Liver (tissue), 8 donors: ENCODE measurements at regions not wholly inside any gene's neighbourhood (a gene's known extent, or its start where the extent isn't known, plus 50 kb on each side); places are given as distances from the start of the nearest gene placed in this dataset.

ENCODE experiments used
- DNase-seq: peaks from one replicate; pipeline ENCODE4 v3.0.0-alpha.2; 2017; ENCODE audit warnings: low spot score
- H3K27ac ChIP-seq, 2 donors: one replicate each; pipeline ENCODE4 v1.7.0; 2013; ENCODE audit warnings: inconsistent platforms in 2 of 2, low read length in 2 of 2, control low read depth in 1 of 2, low read depth in 1 of 2, mild to moderate bottlenecking in 1 of 2
- H3K27me3 ChIP-seq, 4 donors: one replicate each; pipeline versions ENCODE4 v1.6.1 to v1.7.0; 2013; ENCODE audit warnings: low read length in 3 of 4, inconsistent platforms in 1 of 4, mild to moderate bottlenecking in 1 of 4, moderate library complexity in 1 of 4; ENCODE audit not compliant: control insufficient read depth in 4 of 4, insufficient read depth in 4 of 4
- H3K36me3 ChIP-seq, 4 donors: one replicate each; pipeline versions ENCODE4 v1.6.1 to v1.7.0; 2013; ENCODE audit warnings: low read length in 3 of 4, mild to moderate bottlenecking in 3 of 4, low read depth in 1 of 4, moderate library complexity in 1 of 4; ENCODE audit not compliant: control insufficient read depth in 4 of 4, insufficient read depth in 3 of 4
- H3K4me1 ChIP-seq, 4 donors: one replicate each; pipeline versions ENCODE4 v1.6.1 to v1.7.0; 2013; ENCODE audit warnings: low read length in 3 of 4, mild to moderate bottlenecking in 3 of 4, moderate library complexity in 1 of 4; ENCODE audit not compliant: control insufficient read depth in 4 of 4, insufficient read depth in 4 of 4
- H3K4me3 ChIP-seq, 3 donors: one replicate each; pipeline versions ENCODE4 v1.6.1 to v1.7.0; 2013; ENCODE audit warnings: low read length in 3 of 3, control low read depth in 1 of 3, low read depth in 1 of 3, mild to moderate bottlenecking in 1 of 3
- H3K9ac ChIP-seq, 2 donors: one replicate each; pipeline ENCODE4 v1.7.0; 2013; ENCODE audit warnings: low read length in 2 of 2, mild to moderate bottlenecking in 2 of 2, moderate library complexity in 2 of 2, control low read depth in 1 of 2, low read depth in 1 of 2
- H3K9me3 ChIP-seq, 4 donors: one replicate each; pipeline versions ENCODE4 v1.6.1 to v1.7.0; 2013; ENCODE audit warnings: low read length in 3 of 4; ENCODE audit not compliant: control insufficient read depth in 4 of 4
- ATF3 ChIP-seq: IDR thresholded peaks from 2 replicates; pipeline ENCODE4 v1.6.1; 2016; ENCODE audit warnings: antibody characterized with exemption
- EGR1 ChIP-seq, 2 donors: IDR thresholded peaks; 2 replicates each; pipeline ENCODE4 v1.6.1; 2016 to 2018; ENCODE audit warnings: antibody characterized with exemption in 2 of 2, low read depth in 2 of 2
- FOXA1 ChIP-seq: IDR thresholded peaks from 2 replicates; pipeline ENCODE4 v1.6.1; 2016; ENCODE audit warnings: antibody characterized with exemption
- FOXA2 ChIP-seq: IDR thresholded peaks from 2 replicates; pipeline ENCODE4 v1.6.1; 2016; ENCODE audit warnings: antibody characterized with exemption
- GABPA ChIP-seq, 2 donors: IDR thresholded peaks in 1 of 2; conservative IDR thresholded peaks in 1 of 2; 2 replicates each; pipeline ENCODE4 v1.6.1; 2016; ENCODE audit warnings: antibody characterized with exemption in 2 of 2, mild to moderate bottlenecking in 1 of 2, moderate library complexity in 1 of 2
- HNF4A ChIP-seq, 2 donors: conservative IDR thresholded peaks; 2 replicates each; pipeline ENCODE4 v1.6.1; 2016; ENCODE audit warnings: antibody characterized with exemption in 2 of 2, mild to moderate bottlenecking in 2 of 2
- HNF4G ChIP-seq: IDR thresholded peaks from 2 replicates; pipeline ENCODE4 v1.6.1; 2016; ENCODE audit warnings: antibody characterized with exemption
- NR2F2 ChIP-seq: IDR thresholded peaks from 2 replicates; pipeline ENCODE4 v1.6.1; 2016; ENCODE audit warnings: antibody characterized with exemption
- RAD21 ChIP-seq, 2 donors: IDR thresholded peaks; 2 replicates each; pipeline ENCODE4 v1.6.1; 2016; ENCODE audit warnings: antibody characterized with exemption in 2 of 2, mild to moderate bottlenecking in 2 of 2
- RXRA ChIP-seq, 2 donors: IDR thresholded peaks; 2 replicates each; pipeline ENCODE4 v1.6.1; 2017 to 2018; ENCODE audit warnings: antibody characterized with exemption in 2 of 2, mild to moderate bottlenecking in 1 of 2
- SP1 ChIP-seq: IDR thresholded peaks from 2 replicates; pipeline ENCODE4 v1.6.1; 2018; ENCODE audit warnings: antibody characterized with exemption, mild to moderate bottlenecking
- TAF1 ChIP-seq: conservative IDR thresholded peaks from 2 replicates; pipeline ENCODE4 v1.6.1; 2016; ENCODE audit warnings: antibody characterized with exemption, mild to moderate bottlenecking
- WGBS: extraction: QIAGEN DNeasy Blood & Tissue Kit; methylation state at CpG from one replicate; pipeline ENCODE4 v1.1.7; 2013; 5-methylcytosine and 5-hydroxymethylcytosine counted together
- TF ChIP-seq, protein P1 (sequence below): IDR thresholded peaks from 2 replicates; pipeline ENCODE4 v1.6.1; 2016; ENCODE audit warnings: antibody characterized with exemption
- TF ChIP-seq, protein P2 (sequence below): IDR thresholded peaks from 2 replicates; pipeline ENCODE4 v1.6.1; 2016; ENCODE audit warnings: antibody characterized with exemption, mild to moderate bottlenecking
- TF ChIP-seq, protein P3 (sequence below): IDR thresholded peaks from 2 replicates; pipeline ENCODE4 v1.6.1; 2016; ENCODE audit warnings: antibody characterized with exemption
- TF ChIP-seq, protein P4 (sequence below): fragments of 150-350 bp; IDR thresholded peaks from 2 replicates; pipeline ENCODE4 v1.5.1; 2017; ENCODE audit warnings: improper control_type of control experiment, low read depth, low read length; ENCODE audit not compliant: missing input control
- donor health status: healthy.
- donor health status: healthy.
- donor health status: healthy.
- donor health status: healthy.
- donor health status: healthy.

GRCh38 chr1:62998845-62999649, 215.1 kb downstream of the ATG4C start:
- no peak for DNase-seq
- Histone ChIP-seq H3K9ac (no peak overlapping the region), H3K27ac (no peak overlapping the region), H3K4me3 (no peak overlapping the region), H3K36me3 (no peaks in the 10 kb centered on the region), H3K27me3 (no peaks in the 10 kb centered on the region), H3K4me1 (peaks cover 0 to 2% (median 0%) of the 10 kb centered on the region in 4 donors), H3K9me3 (no peaks in the 10 kb centered on the region)
- no peak for TF ChIP-seq RXRA (IDR thresholded peaks at IDR 0.05)
- 88% methylated on average over 10 of the region's 10 CpGs for WGBS

- no peak for TF ChIP-seq EGR1 (IDR thresholded peaks at IDR 0.05; ENCODE audit: low read depth in 2 of 2)
- 32% methylated on average over 10 of the region's 10 CpGs for WGBS
- Histone ChIP-seq H3K27ac (no peak overlapping the region), H3K9me3 (no peaks in the 10 kb centered on the region), H3K9ac (no peak overlapping the region), H3K4me3 (no peak overlapping the region), H3K36me3 (no peaks in the 10 kb centered on the region), H3K27me3 (no peaks in the 10 kb centered on the region), H3K4me1 (peaks cover 0 to 2% (median 0%) of the 10 kb centered on the region in 4 donors)
- DNase-seq = no peak
Measured at GRCh38 chr1:63000508-63000907, 216.6 kb downstream of the ATG4C start.

DNA sequence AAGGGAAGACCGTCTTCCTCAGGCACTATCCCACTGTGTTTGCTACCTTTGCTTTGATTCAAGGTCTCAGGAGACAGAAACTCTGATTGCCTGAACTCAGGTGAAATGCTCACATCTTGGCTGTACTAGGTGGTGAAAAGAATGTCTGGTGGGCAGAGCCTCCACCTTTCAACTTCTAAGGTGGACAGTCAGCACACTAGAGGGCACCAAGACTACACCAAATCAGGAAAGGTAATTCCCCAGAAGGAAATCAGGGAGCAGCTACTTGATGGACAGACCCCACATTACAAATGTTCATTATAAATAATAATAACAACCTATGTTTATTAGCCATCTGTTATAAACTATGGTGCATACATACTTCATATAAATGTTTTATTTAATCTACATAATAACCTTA, 220.9 kb downstream of the ATG4C start:
- H3K4me3 ChIP-seq = no peak overlapping the region
- no peaks in the 10 kb centered on the region for H3K9me3 ChIP-seq
- TF ChIP-seq RAD21 (IDR thresholded peaks at IDR 0.05) (peak; percentile 78 to 80), SP1 (no peak), ATF3 (no peak), FOXA2 (no peak), HNF4G (no peak), HNF4A (conservative IDR thresholded peaks at IDR 0.05) (no peak), GABPA (IDR thresholded peaks at IDR 0.05 in 1 of 2, conservative IDR thresholded peaks at IDR 0.05 in 1 of 2) (no peak), FOXA1 (no peak), NR2F2 (no peak), EGR1 (IDR thresholded peaks at IDR 0.05; ENCODE audit: low read depth in 2 of 2) (no peak), TAF1 (no peak)
- TF ChIP-seq, protein P1, sequence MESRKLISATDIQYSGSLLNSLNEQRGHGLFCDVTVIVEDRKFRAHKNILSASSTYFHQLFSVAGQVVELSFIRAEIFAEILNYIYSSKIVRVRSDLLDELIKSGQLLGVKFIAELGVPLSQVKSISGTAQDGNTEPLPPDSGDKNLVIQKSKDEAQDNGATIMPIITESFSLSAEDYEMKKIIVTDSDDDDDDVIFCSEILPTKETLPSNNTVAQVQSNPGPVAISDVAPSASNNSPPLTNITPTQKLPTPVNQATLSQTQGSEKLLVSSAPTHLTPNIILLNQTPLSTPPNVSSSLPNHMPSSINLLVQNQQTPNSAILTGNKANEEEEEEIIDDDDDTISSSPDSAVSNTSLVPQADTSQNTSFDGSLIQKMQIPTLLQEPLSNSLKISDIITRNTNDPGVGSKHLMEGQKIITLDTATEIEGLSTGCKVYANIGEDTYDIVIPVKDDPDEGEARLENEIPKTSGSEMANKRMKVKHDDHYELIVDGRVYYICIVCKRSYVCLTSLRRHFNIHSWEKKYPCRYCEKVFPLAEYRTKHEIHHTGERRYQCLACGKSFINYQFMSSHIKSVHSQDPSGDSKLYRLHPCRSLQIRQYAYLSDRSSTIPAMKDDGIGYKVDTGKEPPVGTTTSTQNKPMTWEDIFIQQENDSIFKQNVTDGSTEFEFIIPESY = no peak
- TF ChIP-seq, protein P2, sequence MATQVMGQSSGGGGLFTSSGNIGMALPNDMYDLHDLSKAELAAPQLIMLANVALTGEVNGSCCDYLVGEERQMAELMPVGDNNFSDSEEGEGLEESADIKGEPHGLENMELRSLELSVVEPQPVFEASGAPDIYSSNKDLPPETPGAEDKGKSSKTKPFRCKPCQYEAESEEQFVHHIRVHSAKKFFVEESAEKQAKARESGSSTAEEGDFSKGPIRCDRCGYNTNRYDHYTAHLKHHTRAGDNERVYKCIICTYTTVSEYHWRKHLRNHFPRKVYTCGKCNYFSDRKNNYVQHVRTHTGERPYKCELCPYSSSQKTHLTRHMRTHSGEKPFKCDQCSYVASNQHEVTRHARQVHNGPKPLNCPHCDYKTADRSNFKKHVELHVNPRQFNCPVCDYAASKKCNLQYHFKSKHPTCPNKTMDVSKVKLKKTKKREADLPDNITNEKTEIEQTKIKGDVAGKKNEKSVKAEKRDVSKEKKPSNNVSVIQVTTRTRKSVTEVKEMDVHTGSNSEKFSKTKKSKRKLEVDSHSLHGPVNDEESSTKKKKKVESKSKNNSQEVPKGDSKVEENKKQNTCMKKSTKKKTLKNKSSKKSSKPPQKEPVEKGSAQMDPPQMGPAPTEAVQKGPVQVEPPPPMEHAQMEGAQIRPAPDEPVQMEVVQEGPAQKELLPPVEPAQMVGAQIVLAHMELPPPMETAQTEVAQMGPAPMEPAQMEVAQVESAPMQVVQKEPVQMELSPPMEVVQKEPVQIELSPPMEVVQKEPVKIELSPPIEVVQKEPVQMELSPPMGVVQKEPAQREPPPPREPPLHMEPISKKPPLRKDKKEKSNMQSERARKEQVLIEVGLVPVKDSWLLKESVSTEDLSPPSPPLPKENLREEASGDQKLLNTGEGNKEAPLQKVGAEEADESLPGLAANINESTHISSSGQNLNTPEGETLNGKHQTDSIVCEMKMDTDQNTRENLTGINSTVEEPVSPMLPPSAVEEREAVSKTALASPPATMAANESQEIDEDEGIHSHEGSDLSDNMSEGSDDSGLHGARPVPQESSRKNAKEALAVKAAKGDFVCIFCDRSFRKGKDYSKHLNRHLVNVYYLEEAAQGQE = no peak
- TF ChIP-seq, protein P3, sequence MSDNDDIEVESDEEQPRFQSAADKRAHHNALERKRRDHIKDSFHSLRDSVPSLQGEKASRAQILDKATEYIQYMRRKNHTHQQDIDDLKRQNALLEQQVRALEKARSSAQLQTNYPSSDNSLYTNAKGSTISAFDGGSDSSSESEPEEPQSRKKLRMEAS = no peak
- TF ChIP-seq, protein P4, sequence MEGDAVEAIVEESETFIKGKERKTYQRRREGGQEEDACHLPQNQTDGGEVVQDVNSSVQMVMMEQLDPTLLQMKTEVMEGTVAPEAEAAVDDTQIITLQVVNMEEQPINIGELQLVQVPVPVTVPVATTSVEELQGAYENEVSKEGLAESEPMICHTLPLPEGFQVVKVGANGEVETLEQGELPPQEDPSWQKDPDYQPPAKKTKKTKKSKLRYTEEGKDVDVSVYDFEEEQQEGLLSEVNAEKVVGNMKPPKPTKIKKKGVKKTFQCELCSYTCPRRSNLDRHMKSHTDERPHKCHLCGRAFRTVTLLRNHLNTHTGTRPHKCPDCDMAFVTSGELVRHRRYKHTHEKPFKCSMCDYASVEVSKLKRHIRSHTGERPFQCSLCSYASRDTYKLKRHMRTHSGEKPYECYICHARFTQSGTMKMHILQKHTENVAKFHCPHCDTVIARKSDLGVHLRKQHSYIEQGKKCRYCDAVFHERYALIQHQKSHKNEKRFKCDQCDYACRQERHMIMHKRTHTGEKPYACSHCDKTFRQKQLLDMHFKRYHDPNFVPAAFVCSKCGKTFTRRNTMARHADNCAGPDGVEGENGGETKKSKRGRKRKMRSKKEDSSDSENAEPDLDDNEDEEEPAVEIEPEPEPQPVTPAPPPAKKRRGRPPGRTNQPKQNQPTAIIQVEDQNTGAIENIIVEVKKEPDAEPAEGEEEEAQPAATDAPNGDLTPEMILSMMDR = peak; percentile 32
- WGBS = 73% methylated on average over 1 of the region's 1 CpG
- no peak overlapping the region for H3K27ac ChIP-seq
- no peaks in the 10 kb centered on the region for H3K27me3 ChIP-seq
- H3K9ac ChIP-seq = no peak overlapping the region
- H3K36me3 ChIP-seq = no peaks in the 10 kb centered on the region
- no peak for DNase-seq
- H3K4me1 ChIP-seq = peaks cover 0 to 2% (median 0%) of the 10 kb centered on the region in 4 donors
